NOMO-1 treated with DMSO at 0.1 percent for 48 hours (cell line): ENCODE measurements at regions not wholly inside any gene's neighbourhood (a gene's known extent, or its start where the extent isn't known, plus 50 kb on each side); places are given as distances from the start of the nearest gene placed in this dataset.
A peak's percentile ranks its signal among the peaks of the same experiment; 100 is the strongest.
"Not testable (repeated sequence)": the region's sequence is repeated elsewhere in the genome, so short reads cannot be mapped to it uniquely, and the experiment has no call there.

Experiments
- DNase-seq: peaks from one replicate; lab custom pipeline; 2025; ENCODE audit not compliant: unreplicated experiment; lab: John Stamatoyannopoulos, UW

DNA sequence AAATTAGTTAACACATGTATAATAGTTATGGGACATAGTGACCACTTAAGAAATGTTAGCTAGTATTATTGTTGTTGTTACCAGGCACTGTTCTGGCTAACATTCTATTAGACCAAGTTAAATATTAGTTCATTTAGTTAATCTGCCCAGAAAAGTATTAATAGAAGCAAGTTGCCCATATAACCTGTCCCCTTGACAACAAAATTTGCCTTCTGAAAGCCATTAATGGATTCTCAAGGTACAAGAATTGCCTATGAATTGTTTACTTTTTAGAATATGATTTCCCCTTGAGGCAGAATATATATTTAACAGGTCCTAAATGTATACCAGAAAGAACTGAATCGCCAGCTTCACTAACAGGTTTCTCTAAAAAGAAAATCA, 167.3 kb upstream of the TMCC3 start:
- no peak for DNase-seq

GRCh38 chr12:94817201-94817600, 166.8 kb upstream of the TMCC3 start:
- not testable (repeated sequence) for DNase-seq

- DNase-seq = not testable (repeated sequence)
Measured at GRCh38 chr12:94816746-94817145, 166.4 kb upstream of the TMCC3 start.

DNA sequence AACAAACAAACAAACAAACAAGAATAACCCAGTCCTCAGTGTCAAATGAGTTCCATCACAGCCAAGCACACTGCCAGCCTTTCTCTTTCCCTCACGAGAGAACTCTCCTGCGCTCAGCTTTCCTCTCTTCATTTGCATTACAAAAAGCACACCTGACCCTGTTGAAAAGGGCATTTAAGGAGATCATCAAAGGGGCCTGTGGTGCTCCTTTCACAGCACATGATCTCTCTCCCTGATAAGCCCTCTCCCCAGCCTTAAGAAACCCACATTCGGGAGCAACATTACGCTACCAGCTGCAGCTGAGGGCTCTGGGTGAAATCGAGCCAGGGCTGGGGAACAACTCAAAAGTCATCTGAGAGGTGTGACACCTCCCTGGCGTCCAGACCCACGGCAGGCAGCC, 165.6 kb upstream of the TMCC3 start:
- no peak for DNase-seq

DNA sequence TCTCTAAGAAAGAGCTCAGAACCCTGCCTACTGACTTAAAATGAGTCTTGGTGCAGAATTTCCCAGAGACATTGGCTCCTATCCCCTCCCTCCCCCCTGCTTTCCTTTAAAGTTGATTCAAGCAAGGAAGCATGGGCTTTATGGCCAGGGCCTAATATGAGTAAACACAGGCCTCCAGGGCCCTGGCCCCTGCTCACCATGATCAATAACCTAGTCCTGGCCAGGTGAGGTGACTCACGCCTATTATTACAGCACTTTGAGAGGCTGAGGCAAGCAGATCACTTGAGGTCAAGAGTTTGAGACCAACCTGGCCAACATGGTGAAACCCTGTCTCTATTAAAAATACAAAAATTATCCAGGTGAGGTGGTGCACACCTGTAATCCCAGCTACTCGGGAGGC, 165.1 kb upstream of the TMCC3 start:
- DNase-seq = no peak

GRCh38 chr12:94813314-94813713, 163.0 kb upstream of the TMCC3 start:
- DNase-seq = no peak

GRCh38 chr12:94812345-94812744, 162.0 kb upstream of the TMCC3 start:
- no peak for DNase-seq

DNA sequence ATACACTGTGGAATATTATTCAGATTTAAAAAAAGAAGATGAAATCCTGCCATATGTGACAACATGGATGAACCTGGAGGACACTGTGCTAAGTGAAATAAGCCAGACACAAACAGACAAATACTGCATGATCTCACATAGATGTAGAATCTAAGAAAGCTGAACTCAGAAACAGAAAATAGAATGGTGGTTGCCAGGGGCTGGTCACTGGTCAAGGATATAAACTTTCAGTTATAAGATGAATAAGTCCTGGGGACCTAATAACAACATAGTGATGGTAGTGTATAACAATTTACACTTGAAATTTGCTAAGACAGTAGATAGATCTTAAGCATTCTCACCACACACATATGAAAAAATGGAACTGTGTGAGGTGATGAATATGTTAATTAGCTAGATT, 161.3 kb upstream of the TMCC3 start:
- no peak for DNase-seq

DNA sequence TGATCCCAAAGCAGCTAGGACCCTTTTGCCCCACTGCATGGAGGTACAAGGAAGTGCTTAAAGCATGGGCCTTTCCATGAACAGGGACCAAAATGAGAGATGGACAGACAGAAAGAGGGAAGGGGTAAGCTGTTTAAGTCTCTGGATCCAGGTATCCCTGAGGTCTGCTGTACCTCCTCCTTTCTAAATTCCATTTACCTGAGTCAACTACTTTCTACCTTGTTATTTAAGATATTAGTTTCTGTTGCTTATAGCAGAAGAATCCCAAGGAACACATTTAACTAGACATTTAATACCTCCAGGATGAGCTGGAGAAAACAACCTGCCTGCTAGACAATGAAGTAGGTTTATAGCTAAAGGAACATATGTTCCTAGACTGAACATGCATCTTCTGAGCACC, 157.6 kb upstream of the TMCC3 start:
- DNase-seq = no peak

DNA sequence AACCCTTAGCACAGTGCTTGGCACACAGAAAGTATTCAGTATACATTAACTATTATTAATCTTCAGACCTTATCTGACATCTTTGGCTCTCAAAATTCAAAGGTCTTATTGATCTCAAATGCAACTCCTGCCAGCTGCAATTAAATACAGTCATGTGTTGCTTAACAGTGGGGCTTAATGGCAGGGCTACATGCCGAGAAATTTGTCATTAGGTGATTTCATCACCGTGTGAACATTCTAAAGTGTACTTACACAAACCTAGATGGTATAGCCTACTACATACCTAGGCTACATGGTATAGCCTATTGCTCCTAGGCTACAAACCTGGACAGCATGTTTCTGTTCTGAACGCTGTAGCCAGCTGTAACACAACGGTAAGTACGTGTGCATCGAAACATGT, 156.3 kb upstream of the TMCC3 start:
- DNase-seq = peak; percentile 33

DNA sequence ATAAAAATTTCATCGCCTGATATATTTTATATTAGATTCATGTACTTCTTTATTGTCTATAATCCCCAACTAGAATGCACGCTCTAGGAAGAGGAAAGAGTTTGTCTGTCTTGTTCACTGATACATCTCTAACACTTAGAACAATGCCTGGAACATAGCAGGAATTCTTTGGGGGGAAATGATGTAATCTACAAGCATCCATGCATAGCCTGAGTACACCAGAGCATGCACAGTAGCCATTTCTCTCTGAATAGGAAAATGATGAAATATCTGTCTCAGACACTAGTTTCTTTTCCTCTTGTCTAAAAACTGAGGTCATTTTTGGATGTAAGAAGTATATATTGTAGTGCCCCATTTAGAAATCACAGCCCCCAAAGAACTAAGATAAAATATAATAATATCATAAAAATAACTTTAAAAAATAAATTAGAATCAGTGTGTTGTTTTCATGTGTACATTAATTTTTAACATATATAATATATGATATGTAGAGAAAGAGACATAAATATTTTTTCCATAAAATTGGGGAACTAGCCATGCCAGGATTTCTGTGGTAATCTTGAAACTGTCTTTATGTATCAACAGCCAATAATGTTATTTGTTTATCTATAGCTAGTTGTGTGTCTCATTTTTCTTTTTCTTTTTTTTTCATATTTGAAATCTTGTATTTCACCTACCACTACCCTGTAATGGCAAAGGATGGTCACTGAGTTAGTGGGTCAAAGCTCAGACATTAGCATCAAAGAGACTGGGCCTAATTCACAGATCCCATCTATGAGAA, 155.6 kb upstream of the TMCC3 start:
- DNase-seq = peak; percentile 74

- no peak for DNase-seq
Measured at GRCh38 chr12:94803939-94804338, 153.6 kb upstream of the TMCC3 start.

DNA sequence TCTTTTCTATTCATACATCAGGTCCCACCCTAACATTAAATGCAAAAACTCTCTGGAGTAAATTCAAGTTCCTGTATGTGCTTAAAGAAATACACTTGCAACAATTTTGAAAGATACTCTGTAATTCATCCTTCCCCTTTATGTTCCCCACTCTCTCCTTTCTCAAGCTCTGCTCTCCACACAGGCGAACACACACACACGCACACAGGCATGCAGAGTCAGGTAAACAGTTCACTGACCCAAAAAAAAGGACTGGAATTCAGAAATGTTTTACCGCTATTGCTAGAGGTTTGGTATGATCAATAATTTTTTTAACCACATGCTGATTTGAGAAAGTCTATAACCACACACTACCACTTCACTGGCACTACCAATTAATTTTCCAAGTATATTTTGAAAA, 152.4 kb upstream of the TMCC3 start:
- DNase-seq = no peak

GRCh38 chr12:94801745-94802144, 151.4 kb upstream of the TMCC3 start:
- no peak for DNase-seq

DNA sequence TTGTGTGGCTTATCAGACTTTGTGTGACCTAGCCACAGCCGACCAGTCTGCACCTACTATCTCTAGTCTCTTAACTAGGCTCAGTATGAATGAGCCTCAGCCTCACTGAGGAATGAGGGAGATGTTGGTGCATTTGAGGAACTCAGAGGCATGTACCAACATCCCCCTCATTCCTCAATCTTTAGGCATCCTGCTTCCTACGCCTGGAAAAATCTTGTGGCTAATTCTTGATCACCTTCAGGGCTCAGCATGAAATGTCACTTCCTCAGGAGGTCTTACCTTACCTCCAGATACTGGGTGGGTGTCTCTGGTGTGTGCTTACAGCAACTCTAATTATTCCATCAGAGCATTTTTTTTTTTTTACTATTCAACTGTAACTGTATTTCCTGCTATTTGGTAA, 148.8 kb upstream of the TMCC3 start:
- no peak for DNase-seq

DNA sequence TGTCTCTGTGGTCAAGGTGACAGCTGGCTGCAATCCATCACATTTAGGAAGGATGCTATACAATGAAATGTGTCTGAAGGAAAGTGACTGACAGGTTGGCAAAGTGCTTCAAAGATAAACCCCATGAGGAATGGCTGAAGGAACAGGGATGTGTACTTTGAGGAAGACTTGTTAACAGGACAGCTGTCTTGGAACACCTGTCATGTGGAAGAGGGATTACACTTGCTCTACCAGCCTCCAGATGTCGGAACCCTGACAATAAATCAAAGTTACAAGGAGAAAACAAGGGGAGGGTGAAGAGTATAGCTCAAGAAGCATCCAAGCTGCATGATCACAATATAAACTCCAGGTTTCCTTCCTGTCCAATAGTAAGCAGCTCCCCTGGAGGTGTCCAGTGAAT, 147.8 kb upstream of the TMCC3 start:
- DNase-seq = no peak

DNA sequence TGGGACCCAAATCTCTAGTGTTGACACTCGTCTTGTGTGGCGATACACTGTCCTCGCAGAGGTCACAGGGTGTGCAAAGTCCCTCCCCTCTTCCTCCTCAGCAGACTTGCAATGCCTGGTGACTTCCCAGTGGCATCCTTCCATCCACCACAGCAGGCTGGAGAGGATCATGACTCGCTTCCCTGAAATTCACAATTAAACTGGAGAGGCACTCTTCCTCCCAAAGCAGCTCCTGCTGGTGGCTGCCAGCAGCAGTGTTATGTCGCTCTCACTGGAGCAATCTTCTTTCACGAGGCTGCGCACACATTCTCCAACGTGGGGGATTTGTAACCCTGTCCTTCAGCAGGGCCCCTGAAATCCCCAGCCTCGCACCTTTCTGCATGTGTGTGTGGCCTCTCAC, 145.2 kb upstream of the TMCC3 start:
- no peak for DNase-seq

GRCh38 chr12:94795044-94795443, 144.7 kb upstream of the TMCC3 start:
- DNase-seq = no peak

DNA sequence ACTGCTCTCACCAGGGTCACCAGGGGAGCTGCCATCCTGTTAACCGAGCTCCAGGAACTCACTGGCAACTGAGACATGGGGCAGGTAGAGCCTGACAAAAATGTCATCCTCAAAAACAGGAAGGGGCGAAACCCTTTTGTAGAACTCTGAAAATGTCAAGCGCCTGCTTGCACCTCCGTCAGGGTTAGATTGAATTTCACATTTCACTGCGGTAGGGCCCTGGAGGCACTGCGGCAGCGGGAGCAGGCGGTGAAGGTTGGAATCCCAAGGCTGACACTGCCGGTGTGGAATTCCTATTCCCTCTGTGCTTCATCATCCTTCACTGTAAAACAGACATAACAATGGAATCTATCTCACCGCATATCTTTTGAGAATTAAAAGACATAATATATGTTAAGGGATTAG, 142.8 kb upstream of the TMCC3 start:
- DNase-seq = no peak

GRCh38 chr12:94792693-94793092, 142.3 kb upstream of the TMCC3 start:
- peak; percentile 93 for DNase-seq

GRCh38 chr12:94791933-94792332, 141.6 kb upstream of the TMCC3 start:
- DNase-seq = no peak

DNA sequence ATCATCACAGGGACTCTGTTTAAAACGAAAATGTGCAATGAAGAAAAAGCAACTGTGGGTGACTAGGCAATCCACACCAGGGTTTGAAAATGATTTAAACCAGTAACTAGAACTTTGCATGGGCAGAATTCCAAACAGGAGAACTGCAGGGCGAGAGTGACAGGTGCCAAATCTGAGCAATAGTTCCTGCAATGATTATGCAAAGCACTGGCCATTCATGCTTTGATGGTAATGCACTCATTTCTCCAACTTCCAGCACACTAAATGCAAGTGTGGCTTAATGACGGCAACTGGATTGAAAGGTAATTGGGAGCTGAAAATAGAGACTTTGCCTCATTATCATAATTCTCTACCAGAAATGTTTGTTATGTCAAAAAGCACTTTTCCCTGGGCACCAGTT, 140.5 kb upstream of the TMCC3 start:
- DNase-seq = no peak

GRCh38 chr12:94790370-94790769, 140.0 kb upstream of the TMCC3 start:
- DNase-seq = no peak
